ENCODE measurements at regions not wholly inside any gene's neighbourhood (a gene's known extent, or its start where the extent isn't known, plus 50 kb on each side); places are given as distances from the start of the nearest gene placed in this dataset.

DNA sequence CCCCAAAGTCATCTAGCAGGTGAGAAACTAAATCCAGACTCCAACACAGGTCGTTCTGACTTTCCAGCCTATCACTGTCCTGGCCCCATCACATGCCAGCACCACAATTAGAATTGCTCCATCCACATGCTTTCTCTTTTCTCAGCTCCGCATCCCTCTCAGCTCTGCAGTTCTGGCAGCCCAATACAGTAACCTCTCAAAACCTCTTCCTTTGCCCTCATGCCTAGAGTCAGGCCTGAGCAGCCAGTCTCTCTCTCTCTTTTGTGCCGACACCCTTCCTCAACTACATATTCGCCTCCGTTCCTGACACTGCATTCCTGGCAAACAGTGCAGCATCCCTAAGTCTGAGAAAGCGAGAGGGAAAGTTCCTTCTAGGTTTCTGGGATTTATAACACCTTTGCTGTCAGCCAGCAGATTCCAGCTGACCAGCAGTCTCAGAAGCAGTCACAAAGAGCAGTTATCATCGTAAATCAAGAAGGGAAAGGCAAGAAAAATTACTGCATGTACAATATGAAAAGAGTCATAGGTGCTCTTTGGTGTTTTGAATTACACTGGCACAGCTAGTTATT, 258.0 kb downstream of the FAT3 start:
- DNase-seq (ENCODE audit: low read depth): no peak

DNA sequence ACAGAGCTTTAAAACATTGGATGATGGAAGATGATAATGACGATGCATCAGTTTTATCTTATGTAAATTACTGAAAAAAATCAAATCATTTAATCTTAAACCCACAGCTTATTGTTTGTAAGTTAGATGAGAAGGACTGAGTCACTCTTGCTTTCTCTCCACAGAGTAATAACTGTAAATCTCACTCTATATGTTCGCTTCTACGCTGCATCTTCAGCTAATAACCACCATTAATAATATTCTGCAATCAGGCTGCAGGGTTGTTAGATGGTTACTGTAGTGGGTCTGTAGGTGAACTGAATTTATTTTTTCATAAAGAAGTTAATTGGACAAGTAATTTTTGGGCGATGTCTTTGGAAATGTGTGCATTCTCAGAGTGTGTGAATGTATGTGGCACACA, 260.0 kb downstream of the FAT3 start:
- no peak for DNase-seq (ENCODE audit: low read depth)

GRCh38 chr11:92489826-92490399, 265.3 kb downstream of the FAT3 start:
- DNase-seq (ENCODE audit: low read depth): no peak

DNA sequence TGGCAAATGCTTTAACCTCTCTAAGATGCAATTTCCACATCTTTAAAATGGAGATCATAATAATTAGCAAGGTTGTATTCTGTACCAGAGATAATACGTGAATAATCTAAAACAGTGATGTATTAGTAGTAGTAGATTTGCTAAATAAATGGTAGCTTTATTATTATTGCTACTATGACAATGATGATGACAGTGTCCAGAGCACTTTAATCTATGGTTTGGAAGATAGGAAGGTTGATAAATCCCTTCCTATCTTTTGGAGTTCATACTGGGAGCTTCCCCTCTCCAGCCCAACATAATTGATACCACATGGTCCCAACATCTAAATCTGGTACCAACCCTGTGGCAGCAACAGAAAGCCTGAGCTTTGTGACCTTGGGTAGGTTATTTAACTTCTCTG, 267.8 kb downstream of the FAT3 start:
- no peak for DNase-seq (ENCODE audit: low read depth)

DNA sequence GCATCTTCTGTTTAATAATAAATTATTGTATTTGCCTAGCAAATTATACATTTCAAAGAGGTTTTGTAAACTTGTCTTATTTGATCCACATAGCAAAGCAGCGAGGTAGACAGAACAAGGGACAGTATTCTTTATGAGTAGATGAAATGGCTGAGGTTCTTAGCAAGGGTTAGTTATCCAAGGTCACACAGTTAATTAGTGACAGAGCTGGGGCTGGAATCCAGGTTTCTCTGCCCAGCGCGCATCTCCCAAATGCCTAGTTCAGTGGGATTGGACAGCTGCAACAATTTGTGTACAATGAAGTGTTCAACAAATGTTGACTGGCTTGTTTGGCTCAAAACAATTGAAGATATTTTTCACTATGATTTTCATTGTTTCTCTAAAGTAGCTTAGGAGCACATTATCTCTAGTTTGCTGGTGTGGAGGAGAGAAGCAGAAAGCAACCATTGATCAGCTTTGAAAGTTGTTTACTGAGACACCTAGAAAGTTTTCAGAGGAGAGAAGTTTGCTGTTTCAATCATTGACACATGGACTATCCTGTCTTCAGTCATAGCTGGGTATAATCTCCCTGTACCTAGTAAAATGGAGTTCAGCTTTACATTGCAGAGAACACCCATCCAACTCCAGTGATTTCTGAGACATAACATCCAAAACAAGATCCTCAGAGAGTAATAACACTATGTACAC, 270.6 kb downstream of the FAT3 start:
- DNase-seq (ENCODE audit: low read depth): no peak

DNA sequence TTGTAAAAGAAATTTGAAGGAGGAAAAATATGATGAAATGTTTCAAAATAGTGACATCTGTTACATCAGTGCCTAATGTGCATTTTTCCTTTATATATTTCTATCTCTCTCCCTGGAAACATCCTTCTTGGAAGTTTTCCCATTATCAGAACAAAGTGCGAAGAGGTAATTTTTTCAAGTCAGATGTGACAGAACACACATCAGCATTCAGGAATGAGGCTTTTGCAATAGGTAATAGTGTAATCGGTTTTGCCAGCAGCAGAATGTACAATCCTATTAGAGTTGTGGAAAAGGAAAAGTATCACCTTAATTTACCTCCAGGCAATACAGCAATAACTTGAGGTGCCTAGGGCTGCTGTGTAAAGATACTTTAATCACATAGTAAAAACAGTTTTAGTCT, 275.8 kb downstream of the FAT3 start:
- no peak for DNase-seq (ENCODE audit: low read depth)

DNA sequence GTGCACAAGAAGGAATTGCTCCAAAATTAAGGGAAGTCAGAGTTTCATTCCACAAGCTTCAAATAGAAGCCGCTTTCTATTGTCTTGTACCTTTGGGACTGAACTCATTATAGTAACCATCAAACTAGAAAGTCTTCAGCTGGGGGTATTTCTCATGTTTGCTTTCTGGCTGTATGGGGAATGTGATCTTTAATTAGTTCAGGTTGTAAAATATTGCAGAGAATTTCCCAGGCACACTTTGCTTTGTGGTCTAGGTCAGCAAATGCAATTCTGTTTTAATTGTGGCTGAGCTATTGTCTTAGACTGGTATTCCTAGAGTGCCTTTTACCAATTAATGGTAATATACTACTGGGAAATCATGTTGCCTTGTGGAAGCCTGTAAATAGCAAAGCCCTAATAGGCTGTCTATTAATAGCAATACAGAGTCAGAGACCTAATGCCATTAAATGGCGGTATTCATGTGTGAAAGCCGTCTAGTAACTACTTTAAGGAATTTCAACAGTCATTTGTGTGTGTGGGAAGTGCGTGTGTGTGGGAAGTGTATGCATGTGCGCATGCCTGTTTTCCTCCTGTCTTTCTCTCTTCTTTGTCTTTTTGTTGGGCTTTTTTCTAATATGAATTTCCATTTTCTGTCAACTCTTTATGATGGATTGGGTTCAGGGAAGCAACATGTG, 276.6 kb downstream of the FAT3 start:
- DNase-seq (ENCODE audit: low read depth): no peak

DNA sequence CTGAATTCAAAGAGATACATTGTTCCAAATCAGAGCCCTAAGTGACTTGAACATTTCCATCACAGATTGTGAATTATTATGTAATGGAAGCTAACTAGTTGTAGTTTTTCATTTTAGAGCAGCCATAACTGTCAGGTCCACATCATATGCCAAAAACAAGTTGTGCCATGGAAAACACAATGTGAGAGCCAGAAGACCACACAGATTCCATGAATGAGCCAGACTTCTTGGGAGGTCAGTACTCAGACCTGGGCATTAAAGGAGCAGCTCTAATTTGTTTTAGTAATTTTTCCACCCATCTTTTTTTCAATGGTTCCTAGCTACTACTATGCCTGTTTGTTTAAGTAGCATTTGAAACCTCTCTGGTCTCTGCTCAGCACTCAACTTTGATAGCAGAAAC, 279.4 kb downstream of the FAT3 start:
- no peak for DNase-seq (ENCODE audit: low read depth)

DNA sequence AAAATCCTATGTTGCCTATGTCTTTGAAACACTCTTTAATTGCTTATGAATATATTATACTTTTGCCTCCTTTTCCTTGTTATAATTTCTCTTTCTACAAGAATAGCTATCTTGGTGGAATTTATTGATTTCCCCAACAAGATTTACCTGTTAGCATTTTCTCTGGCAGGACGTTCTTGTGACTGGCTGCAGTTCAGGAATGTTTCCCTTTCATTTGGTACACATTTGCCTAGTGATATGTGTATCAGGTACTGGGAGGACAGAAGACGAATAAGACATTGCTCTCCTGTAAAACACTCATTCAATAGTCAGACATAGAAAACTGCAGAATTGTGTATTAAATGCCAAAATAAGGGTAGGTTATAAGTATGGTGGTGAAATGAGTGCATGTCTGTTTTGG, 279.9 kb downstream of the FAT3 start:
- no peak for DNase-seq (ENCODE audit: low read depth)

DNA sequence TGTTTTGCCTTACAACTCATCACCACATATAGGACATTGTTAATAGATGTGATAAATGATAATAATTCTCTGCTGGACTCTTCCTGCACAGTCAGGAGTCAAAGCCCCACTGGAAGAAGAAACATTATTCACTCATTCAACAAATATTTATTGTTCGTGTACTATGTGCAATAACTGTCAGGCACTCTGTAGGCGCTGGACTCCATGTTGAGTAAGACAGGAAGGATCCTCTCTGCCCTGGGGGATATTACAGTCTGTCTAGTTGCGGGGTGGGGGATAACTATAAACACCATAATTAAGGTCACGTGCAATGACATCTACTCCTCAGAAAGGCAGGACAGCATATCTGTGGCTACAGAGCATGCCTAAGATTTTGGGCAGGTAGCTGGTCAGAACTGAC, 281.1 kb downstream of the FAT3 start:
- no peak for DNase-seq (ENCODE audit: low read depth)

DNA sequence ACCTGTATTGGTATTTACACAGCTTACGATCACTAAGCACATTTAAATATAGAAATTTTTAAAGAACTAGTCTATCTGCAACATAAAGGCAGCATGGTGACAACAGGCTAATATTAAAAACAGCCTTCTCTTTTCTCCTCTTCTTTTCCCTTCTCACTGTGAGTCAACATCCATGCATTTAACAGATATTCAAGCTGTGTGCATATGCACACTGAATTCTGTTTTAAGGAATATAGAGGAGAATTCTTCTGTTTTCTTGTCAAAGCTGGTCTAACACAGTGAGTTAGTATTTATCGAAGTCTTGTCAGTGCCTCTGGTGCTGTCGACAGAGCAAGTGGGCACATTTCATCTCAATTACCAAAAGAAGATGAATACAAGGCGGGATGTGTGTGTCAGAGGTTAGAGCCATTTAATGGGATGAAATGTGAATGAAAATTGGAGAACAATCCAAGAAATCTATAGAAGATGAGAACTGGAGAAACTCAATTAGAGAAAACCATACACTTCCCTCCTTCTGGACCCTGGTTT, 282.3 kb downstream of the FAT3 start:
- DNase-seq (ENCODE audit: low read depth): no peak

- no peak for DNase-seq (ENCODE audit: low read depth)
These were observed 286.0 kb downstream of the FAT3 start for GRCh38 chr11:92510591-92510990.

DNA sequence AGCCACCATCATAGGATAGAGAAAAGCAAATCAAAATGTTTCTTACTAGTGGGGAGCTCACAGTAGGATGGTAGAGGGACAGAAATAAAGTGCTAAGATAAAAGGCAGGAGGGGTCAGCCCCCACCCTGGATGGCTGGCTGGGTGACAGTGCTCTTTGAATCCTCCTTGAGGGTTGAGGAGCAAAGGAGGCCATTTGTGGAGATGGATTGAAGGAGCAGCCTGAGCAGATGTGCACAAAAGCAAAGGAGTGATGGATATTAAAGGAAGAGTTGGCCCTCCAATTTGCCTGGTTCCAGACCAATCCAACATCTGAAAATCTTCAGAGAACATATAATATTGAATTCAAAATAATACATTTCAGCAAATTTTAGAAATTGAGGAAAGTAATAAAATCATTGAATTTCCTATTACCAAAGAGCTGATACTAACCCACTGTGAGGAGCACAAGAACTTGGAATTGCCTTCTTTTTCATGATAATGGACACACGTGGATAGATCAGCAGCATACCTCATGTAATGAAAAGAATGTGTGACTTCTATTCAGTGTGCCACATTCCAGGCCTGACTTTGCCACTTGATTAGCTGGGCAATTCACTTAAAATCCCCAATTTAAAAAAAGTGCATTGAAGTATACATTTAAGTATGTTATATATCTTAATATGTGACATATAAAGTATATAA, 287.0 kb downstream of the FAT3 start:
- no peak for DNase-seq (ENCODE audit: low read depth)

GRCh38 chr11:92512204-92512569, 287.6 kb downstream of the FAT3 start:
- no peak for DNase-seq (ENCODE audit: low read depth)

DNA sequence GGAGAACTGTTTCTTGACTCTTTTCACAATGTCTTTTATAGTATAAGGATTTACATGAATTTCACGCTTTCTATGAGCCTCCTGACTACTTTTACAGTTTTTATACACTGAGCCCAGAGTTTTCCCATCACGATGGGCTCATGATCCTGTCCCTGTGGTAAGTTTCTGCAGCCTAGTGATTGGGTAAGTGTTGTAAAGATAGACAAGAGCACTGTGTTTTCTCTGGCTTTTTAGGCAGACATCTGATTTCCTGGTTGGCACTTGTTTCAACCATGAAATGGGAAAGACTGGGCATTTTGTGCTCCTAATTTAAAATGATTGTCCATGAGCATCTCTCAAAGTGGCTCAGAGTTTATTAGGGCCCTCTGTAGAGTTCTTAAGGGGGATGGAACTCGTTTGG, 299.0 kb downstream of the FAT3 start:
- DNase-seq (ENCODE audit: low read depth): no peak

GRCh38 chr11:92524542-92524941, 299.9 kb downstream of the FAT3 start:
- DNase-seq (ENCODE audit: low read depth): no peak

GRCh38 chr11:92527467-92527866, 302.8 kb downstream of the FAT3 start:
- no peak for DNase-seq (ENCODE audit: low read depth)

DNA sequence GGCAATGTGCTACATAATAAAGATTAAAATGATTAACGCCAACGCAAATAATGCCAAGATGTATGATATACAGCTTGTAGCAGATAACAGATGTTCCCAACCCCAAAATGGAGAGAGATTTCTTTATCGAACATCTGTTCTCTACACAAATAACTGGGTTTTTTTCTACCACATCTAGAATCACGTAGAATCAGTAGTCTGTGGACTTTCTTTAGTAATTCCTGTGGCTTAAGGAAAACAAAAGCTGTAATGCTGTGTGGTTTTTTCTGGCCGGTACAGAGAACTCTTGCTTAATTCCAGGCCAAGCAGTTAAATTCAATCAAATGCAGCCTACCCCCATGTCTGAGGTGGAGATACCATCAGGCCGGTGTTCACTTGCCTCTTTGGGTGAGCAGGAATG, 303.4 kb downstream of the FAT3 start:
- DNase-seq (ENCODE audit: low read depth): no peak

DNA sequence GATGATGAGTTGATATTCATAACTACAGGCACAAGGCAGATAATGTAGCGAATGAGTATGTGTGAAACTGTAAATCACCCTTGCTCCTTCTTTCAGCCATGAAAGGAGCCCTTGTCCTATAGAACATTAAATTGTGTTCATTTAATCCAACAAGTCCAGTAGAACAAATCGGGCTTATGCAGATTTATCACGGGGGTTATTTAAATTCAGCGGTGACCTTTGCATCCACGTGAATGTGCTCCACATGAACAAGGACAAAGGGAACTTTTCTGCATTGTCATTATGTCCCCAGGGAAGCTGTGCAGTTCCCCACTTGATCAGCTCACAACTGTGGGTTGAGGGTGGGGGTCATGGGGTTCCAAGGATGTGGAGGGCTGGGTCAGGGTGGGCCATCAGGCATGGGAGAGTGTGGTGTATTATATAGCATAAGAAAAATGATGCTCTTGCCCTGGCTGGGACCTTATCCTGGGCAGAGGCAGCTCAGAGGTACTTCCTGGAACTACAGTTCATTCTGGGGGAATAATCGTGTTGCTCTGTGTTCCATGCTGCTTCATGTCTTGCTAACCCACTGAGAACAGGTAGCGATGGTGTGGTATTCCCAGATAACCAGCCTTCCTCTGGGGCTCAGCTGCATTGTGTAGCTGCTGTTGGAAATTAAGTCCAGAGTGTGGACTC, 306.6 kb downstream of the FAT3 start:
- no peak for DNase-seq (ENCODE audit: low read depth)

GRCh38 chr11:92533657-92534335, 309.2 kb downstream of the FAT3 start:
- no peak for DNase-seq (ENCODE audit: low read depth)

- no peak for DNase-seq (ENCODE audit: low read depth)
These were observed 312.3 kb downstream of the FAT3 start for GRCh38 chr11:92536883-92537282.
